NK-92 treated with Interleukin-12 subunit alpha and Interleukin-12 subunit beta, amount 100 ng/mL, for 24 hours (cell line): ENCODE measurements at regions not wholly inside any gene's neighbourhood (a gene's known extent, or its start where the extent isn't known, plus 50 kb on each side); places are given as distances from the start of the nearest gene placed in this dataset.
"Not testable (repeated sequence)": the region's sequence is repeated elsewhere in the genome, so short reads cannot be mapped to it uniquely, and the experiment has no call there.

Source experiments
- DNase-seq: peaks from one replicate; lab custom pipeline; 2025; lab: John Stamatoyannopoulos, UW

GRCh38 chr11:3514635-3515424 lies 127.0 kb downstream of the ART5 start:
- DNase-seq, result not testable (repeated sequence)

- not testable (repeated sequence) for DNase-seq
Measured at GRCh38 chr11:3513311-3513710, 128.5 kb downstream of the ART5 start.

- DNase-seq, result not testable (repeated sequence)
Measured at GRCh38 chr11:3512751-3513150, 129.0 kb downstream of the ART5 start.

- not testable (repeated sequence) for DNase-seq
Measured at GRCh38 chr11:3512133-3512703, 129.6 kb downstream of the ART5 start.

- not testable (repeated sequence) for DNase-seq
Measured at GRCh38 chr11:3511416-3512132, 130.2 kb downstream of the ART5 start.

GRCh38 chr11:3509563-3509962 lies 130.6 kb upstream of the ZNF195 start:
- not testable (repeated sequence) for DNase-seq

- not testable (repeated sequence) for DNase-seq
Measured at GRCh38 chr11:3499198-3499597, 120.3 kb upstream of the ZNF195 start.

GRCh38 chr11:3498356-3498755 lies 119.4 kb upstream of the ZNF195 start:
- not testable (repeated sequence) for DNase-seq

- not testable (repeated sequence) for DNase-seq
Measured at GRCh38 chr11:3493152-3493551, 114.2 kb upstream of the ZNF195 start.

- not testable (repeated sequence) for DNase-seq
Measured at GRCh38 chr11:3488003-3488402, 109.1 kb upstream of the ZNF195 start.

GRCh38 chr11:3485737-3486136 lies 106.8 kb upstream of the ZNF195 start:
- DNase-seq, result not testable (repeated sequence)

GRCh38 chr11:3476937-3477885 lies 98.3 kb upstream of the ZNF195 start:
- not testable (repeated sequence) for DNase-seq

GRCh38 chr11:3476084-3476936 lies 97.4 kb upstream of the ZNF195 start:
- not testable (repeated sequence) for DNase-seq

- DNase-seq, result not testable (repeated sequence)
Measured at GRCh38 chr11:3468963-3469362, 90.0 kb upstream of the ZNF195 start.

- DNase-seq, result not testable (repeated sequence)
Measured at GRCh38 chr11:3467599-3467998, 88.7 kb upstream of the ZNF195 start.

GRCh38 chr11:3455666-3456065 lies 76.7 kb upstream of the ZNF195 start:
- not testable (repeated sequence) for DNase-seq

- DNase-seq, result not testable (repeated sequence)
Measured at GRCh38 chr11:3454844-3455243, 75.9 kb upstream of the ZNF195 start.

- DNase-seq, result not testable (repeated sequence)
Measured at GRCh38 chr11:3453596-3454256, 74.8 kb upstream of the ZNF195 start.

GRCh38 chr11:3450822-3451221 lies 71.9 kb upstream of the ZNF195 start:
- not testable (repeated sequence) for DNase-seq

GRCh38 chr11:3445535-3445934 lies 66.6 kb upstream of the ZNF195 start:
- not testable (repeated sequence) for DNase-seq
